ENCODE measurements at regions not wholly inside any gene's neighbourhood (a gene's known extent, or its start where the extent isn't known, plus 50 kb on each side); places are given as distances from the start of the nearest gene placed in this dataset.
"Not testable (repeated sequence)": the region's sequence is repeated elsewhere in the genome, so short reads cannot be mapped to it uniquely, and the experiment has no call there.

- DNase-seq (ENCODE audit: low read depth): not testable (repeated sequence)
Observed at GRCh38 chr10:90119631-90120280, 418.4 kb downstream of the KIF20B start.

GRCh38 chr10:90125456-90126255 is 424.3 kb downstream of the KIF20B start:
- DNase-seq (ENCODE audit: low read depth): peak; percentile 78

- DNase-seq (ENCODE audit: low read depth): no peak
Observed at GRCh38 chr10:90126256-90126595, 424.8 kb downstream of the KIF20B start.

DNA sequence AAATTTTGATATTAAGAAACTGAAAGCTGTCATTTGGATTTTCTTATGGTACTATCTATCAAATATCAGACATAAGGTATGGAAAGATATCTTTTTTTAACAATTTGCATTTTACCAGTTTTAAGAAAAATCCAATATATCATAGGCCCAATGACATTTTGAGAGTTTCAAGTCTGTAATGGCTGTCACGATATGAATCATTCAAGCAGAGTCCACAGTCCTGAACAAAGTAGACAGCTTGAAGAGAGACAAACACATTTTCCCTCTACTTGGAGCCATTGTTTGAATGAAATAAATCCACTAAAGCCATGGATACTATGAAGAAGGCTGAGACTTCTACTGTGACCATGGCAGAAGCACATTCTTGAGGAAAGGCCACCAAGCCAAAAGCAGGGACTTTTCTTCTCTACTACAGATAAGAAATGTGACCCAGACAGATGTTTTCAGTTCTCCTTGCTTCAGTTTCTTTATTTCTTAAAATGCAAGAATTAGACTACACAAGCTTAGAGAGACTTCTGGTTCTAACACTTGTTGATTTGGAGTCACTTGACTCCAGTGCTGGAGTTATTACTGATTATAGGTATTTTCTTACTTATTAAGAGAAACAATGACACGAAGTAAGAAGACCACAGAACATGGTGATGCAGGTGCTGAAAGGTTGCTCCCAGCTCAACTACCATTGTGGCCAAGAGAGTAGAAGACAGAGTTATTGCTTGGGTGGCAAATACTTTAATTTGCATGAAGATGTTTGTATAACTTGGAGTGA is 429.1 kb downstream of the KIF20B start:
- DNase-seq (ENCODE audit: low read depth): no peak

DNA sequence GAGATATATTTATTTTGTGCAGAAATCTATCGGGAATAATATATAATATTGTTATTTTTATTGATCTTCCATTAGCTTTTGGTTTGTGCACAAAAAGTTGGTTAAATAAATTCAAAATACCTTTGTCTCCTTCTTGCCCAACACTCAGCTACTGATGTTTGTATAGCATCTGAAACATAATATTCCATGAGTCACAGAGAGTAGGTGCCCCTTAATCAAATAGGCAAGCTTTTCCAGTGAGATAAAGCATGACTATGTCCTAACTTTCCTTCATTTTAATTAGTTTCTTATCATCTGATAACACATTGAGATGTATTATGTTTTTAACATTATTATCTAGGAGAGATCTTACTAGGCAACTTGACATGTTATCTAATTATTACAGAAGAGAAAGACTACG is 432.2 kb downstream of the KIF20B start:
- no peak for DNase-seq (ENCODE audit: low read depth)

- peak; percentile 15 for DNase-seq (ENCODE audit: low read depth)
Observed at GRCh38 chr10:90136731-90137316, 435.4 kb downstream of the KIF20B start.

DNA sequence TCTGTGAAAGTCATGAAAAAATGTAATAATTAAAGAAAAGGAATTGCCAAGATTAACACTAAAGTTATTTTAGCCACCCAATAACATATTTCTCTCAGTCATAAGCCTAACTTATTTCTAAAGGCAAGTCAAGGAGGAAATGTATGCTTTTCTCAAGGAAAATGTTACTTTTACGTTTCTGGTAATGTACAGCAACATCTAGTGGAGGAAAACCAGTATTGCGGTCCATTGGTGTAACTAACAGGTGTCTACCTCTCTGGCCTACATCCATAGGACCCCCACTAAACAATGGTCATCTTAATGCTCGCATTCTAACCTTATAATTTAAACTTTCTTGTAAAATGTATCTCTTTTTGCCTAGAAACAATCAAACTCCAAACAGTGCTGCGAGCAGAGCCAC is 437.5 kb downstream of the KIF20B start:
- DNase-seq (ENCODE audit: low read depth): peak; percentile 23

DNA sequence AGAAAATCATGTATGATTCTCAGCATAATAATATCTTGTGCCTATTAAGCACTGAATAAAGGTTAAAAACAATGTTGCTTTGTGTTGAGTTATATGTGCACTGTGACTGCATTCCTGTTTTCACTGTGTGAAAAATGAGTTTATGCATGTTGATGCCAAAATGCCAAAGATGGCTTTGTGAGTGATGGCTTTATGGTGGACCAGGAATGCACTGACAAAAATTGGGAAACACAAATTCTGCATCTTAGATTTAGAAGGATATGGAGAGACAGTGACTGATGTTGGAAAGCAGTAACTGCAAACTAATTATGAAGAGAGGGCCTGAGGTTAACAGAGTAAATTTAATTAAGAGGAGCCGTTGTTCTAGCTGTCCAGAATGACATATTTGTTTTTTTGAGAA is 440.4 kb downstream of the KIF20B start:
- no peak for DNase-seq (ENCODE audit: low read depth)

- DNase-seq (ENCODE audit: low read depth): no peak
Observed at GRCh38 chr10:90143937-90144336, 442.5 kb downstream of the KIF20B start.

- peak; percentile 77 for DNase-seq (ENCODE audit: low read depth)
Observed at GRCh38 chr10:90148116-90148855, 446.9 kb downstream of the KIF20B start.

- no peak for DNase-seq (ENCODE audit: low read depth)
Observed at GRCh38 chr10:90149563-90149962, 448.2 kb downstream of the KIF20B start.

DNA sequence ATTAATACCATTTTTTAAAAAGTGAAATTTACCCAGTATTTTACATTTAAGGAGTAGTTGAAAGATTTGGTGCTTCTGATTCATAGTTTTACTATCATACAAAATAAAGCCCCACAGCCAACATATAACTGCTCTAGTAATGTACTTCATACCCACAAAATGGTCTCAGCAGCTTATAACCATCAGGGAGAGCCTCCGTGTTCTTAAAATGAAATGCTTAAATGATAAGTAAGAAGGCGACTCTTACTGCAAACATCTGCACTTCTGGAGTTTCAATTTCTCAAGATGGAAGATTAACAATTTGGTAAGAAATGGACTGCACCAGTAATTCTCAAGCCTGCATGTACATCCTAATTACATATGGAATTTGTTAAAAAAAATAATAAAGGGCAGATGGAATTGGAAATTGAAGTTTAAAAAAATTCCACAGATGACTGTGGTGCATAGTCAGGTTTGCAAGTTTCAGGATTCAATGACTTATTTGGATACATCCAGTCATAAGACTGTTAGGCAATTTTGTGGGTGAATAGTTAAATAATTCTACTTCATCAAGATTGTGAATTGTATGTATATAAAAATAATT is 461.0 kb downstream of the KIF20B start:
- peak; percentile 77 for DNase-seq (ENCODE audit: low read depth)

DNA sequence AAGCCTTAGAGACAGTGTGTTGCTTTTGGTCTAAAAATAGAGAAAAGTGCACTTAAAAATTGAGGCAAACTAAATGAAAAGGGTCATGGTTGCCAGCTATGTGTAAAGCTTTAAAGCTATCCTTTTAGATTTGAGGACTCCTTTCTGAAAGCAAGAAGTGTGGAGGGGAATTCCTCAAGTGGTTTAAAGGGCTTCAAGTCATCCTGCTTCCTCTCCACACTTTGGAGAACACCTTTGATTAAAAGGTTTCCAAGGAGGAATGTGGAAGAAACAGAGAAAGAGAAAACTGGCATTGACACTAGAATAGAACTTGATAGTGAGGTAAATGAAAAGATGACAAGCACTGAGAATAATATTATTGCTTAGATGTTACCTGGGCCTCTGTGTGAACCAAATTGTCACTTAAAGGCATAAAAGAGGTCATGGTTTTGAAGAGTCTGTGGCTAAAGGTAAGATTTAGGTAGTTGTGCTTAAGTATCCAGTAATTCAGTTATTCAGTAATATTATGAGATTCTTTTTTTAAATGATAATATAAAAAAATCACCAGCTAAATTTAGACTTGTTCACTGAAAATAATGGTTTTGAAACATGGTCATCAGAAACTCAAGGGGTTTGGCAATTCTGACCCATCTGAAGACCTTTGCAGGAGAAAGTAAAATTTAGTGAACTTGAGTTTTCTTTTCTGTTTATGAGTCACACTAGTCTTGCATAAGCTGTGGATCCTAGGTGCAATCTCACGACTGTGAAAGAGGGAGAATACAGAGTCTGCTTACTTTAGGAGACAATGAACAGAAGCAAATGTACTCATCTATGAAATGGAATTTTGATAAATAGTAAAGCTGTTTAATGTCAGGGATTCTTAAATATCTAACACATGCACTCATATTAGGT is 466.0 kb downstream of the KIF20B start:
- peak; percentile 92 for DNase-seq (ENCODE audit: low read depth)

DNA sequence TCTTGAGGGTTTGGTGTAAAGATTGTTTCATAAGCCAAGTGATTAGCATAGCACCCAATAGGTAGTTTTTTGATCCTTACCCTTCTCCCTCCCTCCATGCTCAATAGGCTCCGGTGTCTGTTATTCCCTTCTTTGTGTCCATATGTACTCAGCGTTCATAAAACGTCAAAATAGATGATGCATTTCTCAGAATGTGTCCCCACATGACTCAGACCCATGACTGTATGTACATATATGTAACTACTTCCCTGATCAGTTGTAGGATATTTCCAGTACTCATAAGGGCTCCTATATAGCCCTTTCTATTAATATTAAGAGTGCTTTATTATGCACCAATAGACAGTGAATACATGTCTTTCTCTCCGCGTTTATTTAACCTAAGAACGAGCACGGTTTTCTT is 466.9 kb downstream of the KIF20B start:
- no peak for DNase-seq (ENCODE audit: low read depth)

DNA sequence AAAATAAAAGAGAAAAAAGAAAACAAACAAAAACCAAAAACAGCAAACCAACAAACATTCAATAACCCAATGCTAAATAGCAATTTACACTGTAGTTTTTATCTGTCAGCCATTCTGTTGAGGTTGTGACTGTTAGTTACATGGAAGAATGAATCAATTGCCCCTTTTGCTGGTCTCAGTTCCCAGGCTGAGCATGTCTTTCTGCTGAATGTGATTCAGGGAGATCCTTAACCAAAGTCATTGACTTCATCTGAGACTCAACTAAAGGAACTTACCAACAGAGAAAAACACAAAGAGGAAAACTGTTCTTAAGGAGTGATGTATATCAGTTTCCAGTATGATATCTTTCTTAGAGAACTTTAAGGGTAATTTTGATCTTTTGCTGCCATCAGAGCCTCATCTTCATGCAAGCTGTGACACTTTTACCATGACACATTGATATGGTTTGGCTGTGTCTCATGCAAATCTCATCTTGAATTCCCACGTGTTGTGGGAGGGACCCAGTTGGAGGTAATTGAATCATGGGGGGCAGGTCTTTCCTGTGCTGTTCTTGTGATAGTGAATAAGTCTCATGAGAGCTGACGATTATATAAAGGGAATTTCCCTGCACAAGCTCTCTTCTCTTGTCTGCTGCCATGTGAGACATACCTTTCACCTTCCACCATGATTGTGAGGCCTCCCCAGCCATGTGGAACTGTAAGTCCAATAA is 469.8 kb downstream of the KIF20B start:
- DNase-seq (ENCODE audit: low read depth): no peak

GRCh38 chr10:90174531-90174930 is 473.1 kb downstream of the KIF20B start:
- no peak for DNase-seq (ENCODE audit: low read depth)

GRCh38 chr10:90175161-90175681 is 473.8 kb downstream of the KIF20B start:
- no peak for DNase-seq (ENCODE audit: low read depth)

- peak; percentile 99 for DNase-seq (ENCODE audit: low read depth)
Observed at GRCh38 chr10:90179696-90180407, 478.5 kb downstream of the KIF20B start.

Measured in iris pigment epithelial cell (primary cell).